Limb (tissue), 2 donors: ENCODE measurements at regions not wholly inside any gene's neighbourhood (a gene's known extent, or its start where the extent isn't known, plus 50 kb on each side); places are given as distances from the start of the nearest gene placed in this dataset.
"Not testable (repeated sequence)": the region's sequence is repeated elsewhere in the genome, so short reads cannot be mapped to it uniquely, and the experiment has no call there.

Experiments used
- DNase-seq, 2 donors: peaks; one replicate each; pipeline ENCODE4 v3.0.0-alpha.2; 2016; ENCODE audit errors: extremely low spot score in 2 of 2

- DNase-seq = not testable (repeated sequence)
These were observed 1643.7 kb downstream of the SPATA31A7 start for GRCh38 chr9:62833323-62834200.

- DNase-seq = peak in 1 of 2 donors; percentile 38
These were observed 1647.5 kb downstream of the SPATA31A7 start for GRCh38 chr9:62837254-62837911.

- peak; percentile 55 to 87 for DNase-seq
These were observed 1648.3 kb downstream of the SPATA31A7 start for GRCh38 chr9:62838024-62838718.

- DNase-seq = not testable (repeated sequence)
These were observed 1649.3 kb downstream of the SPATA31A7 start for GRCh38 chr9:62839168-62839567.

GRCh38 chr9:62843145-62843544, 1653.3 kb downstream of the SPATA31A7 start:
- DNase-seq = not testable (repeated sequence)

GRCh38 chr9:62843706-62844290, 1654.0 kb downstream of the SPATA31A7 start:
- DNase-seq = not testable (repeated sequence)

- DNase-seq = not testable (repeated sequence)
These were observed 1654.9 kb downstream of the SPATA31A7 start for GRCh38 chr9:62844681-62845185.

GRCh38 chr9:62848258-62848657, 1658.4 kb downstream of the SPATA31A7 start:
- DNase-seq = not testable (repeated sequence)

GRCh38 chr9:62849991-62850390, 1660.2 kb downstream of the SPATA31A7 start:
- DNase-seq = not testable (repeated sequence)

GRCh38 chr9:62857280-62857679, 1667.4 kb downstream of the SPATA31A7 start:
- not testable (repeated sequence) for DNase-seq

GRCh38 chr9:62858240-62858639, 1668.4 kb downstream of the SPATA31A7 start:
- not testable (repeated sequence) for DNase-seq

- DNase-seq = not testable (repeated sequence)
These were observed 1671.4 kb downstream of the SPATA31A7 start for GRCh38 chr9:62860939-62861860.

- not testable (repeated sequence) for DNase-seq
These were observed 1672.3 kb downstream of the SPATA31A7 start for GRCh38 chr9:62862180-62862579.

GRCh38 chr9:62863319-62863718, 1673.5 kb downstream of the SPATA31A7 start:
- peak in 1 of 2 donors; percentile 34 for DNase-seq

GRCh38 chr9:62863867-62864266, 1674.0 kb downstream of the SPATA31A7 start:
- DNase-seq = not testable (repeated sequence)

- peak; percentile 63 to 74 for DNase-seq
These were observed 1674.9 kb downstream of the SPATA31A7 start for GRCh38 chr9:62864481-62865469.

GRCh38 chr9:62869061-62869460, 1679.2 kb downstream of the SPATA31A7 start:
- DNase-seq = not testable (repeated sequence)

GRCh38 chr9:62871765-62872164, 1681.9 kb downstream of the SPATA31A7 start:
- not testable (repeated sequence) for DNase-seq

GRCh38 chr9:62874213-62874612, 1684.4 kb downstream of the SPATA31A7 start:
- not testable (repeated sequence) for DNase-seq
